GM19468 (cell line): ENCODE measurements at regions not wholly inside any gene's neighbourhood (a gene's known extent, or its start where the extent isn't known, plus 50 kb on each side); places are given as distances from the start of the nearest gene placed in this dataset.
"Not testable (repeated sequence)": the region's sequence is repeated elsewhere in the genome, so short reads cannot be mapped to it uniquely, and the experiment has no call there.

Source experiments
- ATAC-seq: cut with Tn5 transposase; IDR thresholded peaks from one replicate; pipeline ENCODE4 v1.9.1; 2021; ENCODE audit warnings: mild to moderate bottlenecking, moderate library complexity, moderate number of reproducible peaks; ENCODE audit not compliant: unreplicated experiment; ENCODE audit errors: extremely low read depth

- ATAC-seq, result no peak
These were observed 555.7 kb downstream of the DSC3 start for GRCh38 chr18:30486856-30487255.

DNA sequence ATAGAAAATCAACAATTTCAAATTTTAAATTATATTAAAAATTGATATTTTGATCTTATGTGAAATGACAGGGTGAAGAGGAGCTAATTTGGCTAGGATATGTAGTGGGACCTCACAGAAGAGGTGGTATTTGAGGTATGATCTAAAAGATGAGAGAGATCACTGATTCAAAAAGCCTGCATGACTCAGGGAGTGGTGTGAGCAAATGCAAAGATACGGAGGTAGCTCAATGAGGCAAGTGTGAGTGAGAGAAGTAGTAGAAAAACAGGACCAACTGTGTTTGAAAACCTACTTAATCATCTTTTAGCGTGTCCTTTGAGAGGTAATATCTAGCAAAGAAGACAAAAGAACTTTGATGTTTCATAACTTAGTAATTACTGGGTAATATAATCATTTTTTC is 557.5 kb downstream of the DSC3 start:
- no peak for ATAC-seq

DNA sequence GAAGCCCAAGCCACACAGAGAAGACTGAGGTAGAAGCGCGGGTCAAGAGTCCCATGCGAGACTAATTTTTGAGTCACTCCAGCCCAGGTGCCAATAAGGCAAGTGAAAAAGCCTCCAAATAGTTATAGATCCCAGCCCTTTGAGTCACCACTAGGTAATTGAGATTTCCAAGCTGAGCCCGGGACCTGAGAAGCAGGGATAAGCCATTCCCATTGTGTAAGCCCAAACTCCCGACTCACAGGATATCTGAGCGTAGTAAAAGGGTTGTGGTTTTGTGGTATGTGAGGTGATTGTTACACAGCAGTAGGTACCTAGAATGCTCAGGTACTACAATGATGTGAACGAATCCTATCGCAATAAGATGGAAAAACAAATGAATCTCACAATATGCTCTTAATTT is 560.7 kb downstream of the DSC3 start:
- no peak for ATAC-seq

GRCh38 chr18:30469091-30469490 is 573.5 kb downstream of the DSC3 start:
- no peak for ATAC-seq

DNA sequence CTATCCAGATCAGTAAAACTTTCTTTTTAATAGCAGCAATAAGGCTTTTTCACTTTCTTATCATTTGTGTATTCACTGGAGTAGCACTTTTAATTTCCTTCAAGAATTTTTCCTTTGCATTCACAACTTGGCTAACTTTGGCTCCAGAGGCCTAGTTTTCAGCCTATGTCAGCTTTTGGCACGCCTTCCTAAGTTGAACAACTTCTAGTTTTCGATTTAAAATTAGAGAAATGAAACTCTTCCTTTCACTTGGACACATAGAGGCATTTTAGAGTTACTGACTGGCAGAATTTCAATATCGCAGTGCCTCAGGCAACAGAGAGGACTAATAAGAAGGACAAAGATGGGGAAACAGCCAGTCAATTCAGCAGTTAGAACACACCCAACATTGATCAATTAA is 577.4 kb downstream of the DSC3 start:
- ATAC-seq, result no peak

DNA sequence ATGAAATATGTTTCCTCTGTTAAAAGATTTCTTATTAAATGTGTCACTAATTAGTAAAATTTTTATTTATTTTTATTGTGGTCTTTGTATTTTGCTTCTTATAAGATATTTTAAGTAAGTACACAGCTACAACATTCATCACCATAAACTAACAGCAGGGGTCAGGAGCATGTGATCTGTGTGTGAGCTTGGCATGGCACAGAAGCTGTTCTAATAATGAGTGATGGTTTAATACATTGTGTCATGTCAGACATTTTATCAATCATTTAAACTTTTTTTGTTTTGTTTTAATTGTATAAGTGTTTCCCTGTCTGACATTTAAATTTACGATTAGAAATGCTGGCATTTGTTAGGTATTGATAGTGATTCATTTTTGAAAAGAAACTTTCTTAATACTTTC is 585.4 kb downstream of the DSC3 start:
- no peak for ATAC-seq

DNA sequence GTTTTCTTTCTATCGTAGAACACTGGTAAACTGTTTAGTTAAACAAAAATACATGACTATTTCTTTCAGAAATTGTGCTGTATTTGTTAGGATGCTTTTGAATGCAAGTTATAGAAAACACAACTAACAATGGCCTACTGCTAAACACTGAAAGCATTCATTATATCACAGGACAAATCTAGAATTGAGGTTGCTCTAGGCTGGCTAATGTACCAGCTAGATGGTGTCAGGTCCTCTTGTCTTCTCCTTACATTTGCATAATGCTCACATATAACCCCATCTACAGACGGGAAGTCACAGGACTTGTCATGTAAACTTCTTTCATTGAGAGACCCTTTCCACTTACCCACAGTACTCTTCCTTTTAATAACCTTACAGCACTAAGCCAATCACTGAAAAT is 586.8 kb downstream of the DSC3 start:
- no peak for ATAC-seq

DNA sequence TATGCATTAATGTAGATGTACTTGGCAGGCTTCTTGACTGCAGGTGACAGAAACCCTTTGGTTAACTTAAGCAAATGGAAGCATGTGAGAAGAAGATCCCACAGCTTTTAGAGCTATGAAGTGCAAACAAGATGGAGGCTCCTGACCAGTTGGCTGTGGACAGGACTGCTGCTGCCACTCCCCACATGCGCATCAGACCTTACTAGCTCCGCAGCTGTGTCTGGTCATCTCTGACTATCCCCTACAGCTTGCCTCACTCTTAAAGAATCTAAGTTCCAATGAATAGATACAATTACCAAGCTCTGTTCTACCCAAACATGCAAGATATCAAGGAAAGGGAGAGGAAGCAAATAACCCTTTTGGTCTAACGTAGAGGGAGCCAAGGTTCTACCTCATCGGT is 587.6 kb downstream of the DSC3 start:
- no peak for ATAC-seq

GRCh38 chr18:30451981-30452380 is 590.6 kb downstream of the DSC3 start:
- ATAC-seq, result no peak

GRCh38 chr18:30450927-30451326 is 591.6 kb downstream of the DSC3 start:
- no peak for ATAC-seq

- no peak for ATAC-seq
These were observed 595.9 kb downstream of the DSC3 start for GRCh38 chr18:30446605-30447004.

DNA sequence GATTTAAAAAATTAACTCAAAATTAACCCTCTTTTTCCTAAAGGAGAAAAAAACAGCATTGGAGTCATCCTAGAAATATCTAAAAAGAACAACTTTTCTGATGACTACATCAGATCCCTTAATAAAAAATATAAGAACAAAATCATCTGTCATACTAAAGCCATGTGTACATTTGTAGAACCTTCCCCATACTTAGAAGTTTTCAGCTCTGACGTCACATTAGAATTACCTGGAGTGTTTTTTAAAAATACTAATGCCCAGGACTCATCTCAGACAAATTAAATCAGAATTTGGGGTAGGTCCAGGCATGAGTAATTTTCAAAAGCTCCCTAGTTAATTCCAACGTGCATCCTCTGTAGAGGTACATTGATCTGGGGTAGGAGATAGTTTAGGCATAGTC is 598.0 kb downstream of the DSC3 start:
- no peak for ATAC-seq

DNA sequence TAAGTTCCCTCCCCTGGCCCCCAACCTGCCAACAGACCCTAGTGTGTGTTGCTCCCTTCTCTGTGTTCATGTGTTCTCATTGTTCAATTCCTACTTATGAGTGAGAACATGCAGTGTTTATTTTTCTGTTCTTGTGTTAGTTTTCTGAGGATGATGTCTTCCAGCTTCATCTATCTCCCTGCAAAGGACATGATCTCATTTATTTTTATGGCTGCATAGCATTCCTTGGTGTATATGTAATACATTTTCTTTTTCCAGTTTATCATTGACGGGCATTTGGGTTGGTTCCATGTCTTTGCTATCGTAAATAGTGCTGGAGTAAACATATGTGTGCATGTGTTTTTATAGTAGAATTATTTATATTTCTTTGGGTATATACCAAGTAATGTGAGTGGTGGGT is 602.2 kb downstream of the DSC3 start:
- no peak for ATAC-seq

DNA sequence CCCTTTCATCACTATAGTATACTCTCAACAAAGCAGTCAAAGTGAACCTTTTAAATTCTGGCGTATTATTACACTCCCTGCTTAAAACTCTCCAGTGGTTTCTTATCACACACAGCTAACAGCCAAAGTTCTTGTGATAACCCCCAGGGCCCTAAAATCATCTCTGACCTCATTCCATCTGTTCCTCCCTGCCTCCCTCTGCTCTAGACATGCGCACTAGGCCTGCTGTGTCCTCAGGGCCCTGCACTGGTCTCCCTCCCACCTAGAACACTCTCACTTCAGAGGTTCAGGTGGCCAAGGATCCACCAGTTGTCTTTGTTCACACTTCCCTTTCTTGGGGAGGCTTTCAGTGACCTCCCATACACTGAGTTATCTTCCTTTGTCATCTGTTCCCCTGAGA is 603.4 kb downstream of the DSC3 start:
- ATAC-seq, result no peak

DNA sequence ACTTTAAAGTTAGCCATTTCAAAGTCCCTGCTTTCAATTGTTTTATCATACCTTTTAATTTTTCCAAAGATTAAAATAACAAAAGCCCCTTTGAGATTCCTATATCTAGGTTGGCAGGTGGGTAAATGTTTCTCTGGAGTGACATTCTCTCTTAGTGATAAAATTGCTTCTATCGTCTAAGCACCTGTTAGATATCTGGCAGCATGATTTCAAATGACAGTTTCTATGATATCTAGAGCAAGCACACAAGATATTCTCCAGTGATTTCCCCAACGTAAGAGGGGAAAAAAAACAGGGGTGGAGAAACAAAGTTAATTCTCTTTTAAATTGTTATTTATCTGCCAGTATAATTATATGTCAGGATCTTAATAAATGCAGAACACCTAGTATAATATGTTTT is 610.2 kb downstream of the DSC3 start:
- no peak for ATAC-seq

GRCh38 chr18:30419399-30419798 is 623.1 kb downstream of the DSC3 start:
- ATAC-seq, result not testable (repeated sequence)

GRCh38 chr18:30415903-30416302 is 626.6 kb downstream of the DSC3 start:
- no peak for ATAC-seq

- ATAC-seq, result no peak
These were observed 633.4 kb downstream of the DSC3 start for GRCh38 chr18:30409120-30409519.

DNA sequence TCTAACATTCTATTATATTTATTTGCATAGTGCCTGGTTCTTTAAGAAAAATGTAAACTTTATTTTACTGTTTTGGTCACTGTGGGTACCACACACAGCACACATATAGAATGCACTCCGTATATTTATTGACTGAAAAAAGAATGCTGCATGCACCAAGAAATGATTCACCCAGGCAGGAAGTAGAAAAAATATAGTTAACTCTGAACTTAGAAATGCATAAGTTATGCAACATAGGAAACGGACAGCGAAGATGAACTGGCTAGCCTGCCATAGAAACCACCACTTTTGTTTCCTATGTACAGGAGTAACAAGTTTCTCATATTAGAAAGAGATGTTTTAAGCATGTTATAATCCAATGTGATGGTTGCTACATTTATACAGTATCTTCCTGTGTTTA is 635.8 kb downstream of the DSC3 start:
- no peak for ATAC-seq

- no peak for ATAC-seq
These were observed 637.5 kb downstream of the DSC3 start for GRCh38 chr18:30405038-30405437.

DNA sequence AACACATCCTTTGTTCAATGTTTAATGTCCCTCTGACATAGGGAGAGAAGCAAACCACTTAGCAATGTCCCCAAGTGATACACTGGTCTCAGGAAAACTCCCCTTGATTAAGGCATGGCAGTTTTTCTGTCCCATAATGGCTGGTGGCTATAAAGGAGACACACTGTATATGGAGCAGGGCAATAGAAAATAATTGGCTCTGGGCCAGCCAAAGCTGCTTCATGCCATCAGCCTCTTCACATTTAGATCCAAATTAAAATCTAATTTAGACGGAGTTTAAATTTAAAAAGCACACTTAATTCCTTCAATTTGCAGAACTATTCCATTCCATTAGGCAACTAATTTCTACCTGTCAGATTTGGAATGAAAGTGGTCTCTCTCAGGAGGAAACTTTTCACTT is 638.1 kb downstream of the DSC3 start:
- no peak for ATAC-seq

- no peak for ATAC-seq
These were observed 639.3 kb downstream of the DSC3 start for GRCh38 chr18:30403278-30403677.

GRCh38 chr18:30387401-30387800 is 655.1 kb downstream of the DSC3 start:
- no peak for ATAC-seq
